HepG2 (cell line): ENCODE measurements at regions not wholly inside any gene's neighbourhood (a gene's known extent, or its start where the extent isn't known, plus 50 kb on each side); places are given as distances from the start of the nearest gene placed in this dataset.

Experiments
- CEBPB ChIP-seq: IDR thresholded peaks from 2 replicates; pipeline ENCODE4 v1.6.1; 2011; ENCODE audit warnings: low read depth, low read length, improper control_type of control experiment, borderline replicate concordance
- HOXA7 ChIP-seq: sonication (generic); formaldehyde crosslinking; IDR thresholded peaks from 2 replicates; pipeline ENCODE4 v1.8.1; 2022; ENCODE audit warnings: mild to moderate bottlenecking, missing genetic modification reagents, moderate library complexity
- KAT2B ChIP-seq: fragments of 150-350 bp; IDR thresholded peaks from 2 replicates; pipeline ENCODE4 v1.6.1; 2014; ENCODE audit warnings: low read depth, low read length, borderline replicate concordance
- MTA3 ChIP-seq: sonication (generic); formaldehyde crosslinking; IDR thresholded peaks from 2 replicates; pipeline ENCODE4 v1.4.0; 2020; ENCODE audit warnings: missing genetic modification reagents
- SP140L ChIP-seq: sonication (generic); formaldehyde crosslinking; IDR thresholded peaks from 2 replicates; pipeline ENCODE4 v1.4.0; 2020; ENCODE audit warnings: missing genetic modification reagents, borderline replicate concordance
- SP5 ChIP-seq: IDR thresholded peaks from 2 replicates; pipeline ENCODE4 v1.6.1; 2016; ENCODE audit warnings: low read depth, borderline replicate concordance
- TSC22D2 ChIP-seq: sonication (generic); formaldehyde crosslinking; IDR thresholded peaks from 2 replicates; pipeline ENCODE4 v1.5.1; 2020; ENCODE audit warnings: missing genetic modification reagents, mild to moderate bottlenecking, borderline replicate concordance
- ZFP36 ChIP-seq: fragments of 150-350 bp; IDR thresholded peaks from 2 replicates; pipeline ENCODE4 v1.6.1; 2018; ENCODE audit warnings: borderline replicate concordance, low read length, low read depth; ENCODE audit not compliant: partially characterized antibody
- ZSCAN5A ChIP-seq: sonication (generic); formaldehyde crosslinking; IDR thresholded peaks from 2 replicates; pipeline ENCODE4 v1.8.0; 2022; ENCODE audit warnings: mild to moderate bottlenecking, missing genetic modification reagents, borderline replicate concordance
- TF ChIP-seq, protein P1 (sequence below): sonication (generic); formaldehyde crosslinking; IDR thresholded peaks from 2 replicates; pipeline ENCODE4 v1.5.0; 2020; ENCODE audit warnings: mild to moderate bottlenecking, missing genetic modification reagents, moderate library complexity
- TF ChIP-seq, protein P2 (sequence below): sonication (generic); formaldehyde crosslinking; IDR thresholded peaks from 2 replicates; pipeline ENCODE4 v1.4.0; 2020; ENCODE audit warnings: mild to moderate bottlenecking, low read depth, missing genetic modification reagents
- TF ChIP-seq, protein P3 (sequence below): sonication (generic); formaldehyde crosslinking; IDR thresholded peaks from 2 replicates; pipeline ENCODE4 v1.4.0; 2020; ENCODE audit warnings: low read depth, mild to moderate bottlenecking, missing genetic modification reagents

GRCh38 chr7:120205101-120205500 lies 67.9 kb upstream of the KCND2 start:
- TF ChIP-seq SP140L (CRISPR knock-in tag) (no peak), SP5 (CRISPR knock-in tag) (no peak), ZSCAN5A (CRISPR knock-in tag) (no peak), MTA3 (no peak), ZFP36 (no peak), HOXA7 (CRISPR knock-in tag) (no peak), CEBPB (no peak), KAT2B (no peak), TSC22D2 (CRISPR knock-in tag) (no peak)
- TF ChIP-seq, protein P1, sequence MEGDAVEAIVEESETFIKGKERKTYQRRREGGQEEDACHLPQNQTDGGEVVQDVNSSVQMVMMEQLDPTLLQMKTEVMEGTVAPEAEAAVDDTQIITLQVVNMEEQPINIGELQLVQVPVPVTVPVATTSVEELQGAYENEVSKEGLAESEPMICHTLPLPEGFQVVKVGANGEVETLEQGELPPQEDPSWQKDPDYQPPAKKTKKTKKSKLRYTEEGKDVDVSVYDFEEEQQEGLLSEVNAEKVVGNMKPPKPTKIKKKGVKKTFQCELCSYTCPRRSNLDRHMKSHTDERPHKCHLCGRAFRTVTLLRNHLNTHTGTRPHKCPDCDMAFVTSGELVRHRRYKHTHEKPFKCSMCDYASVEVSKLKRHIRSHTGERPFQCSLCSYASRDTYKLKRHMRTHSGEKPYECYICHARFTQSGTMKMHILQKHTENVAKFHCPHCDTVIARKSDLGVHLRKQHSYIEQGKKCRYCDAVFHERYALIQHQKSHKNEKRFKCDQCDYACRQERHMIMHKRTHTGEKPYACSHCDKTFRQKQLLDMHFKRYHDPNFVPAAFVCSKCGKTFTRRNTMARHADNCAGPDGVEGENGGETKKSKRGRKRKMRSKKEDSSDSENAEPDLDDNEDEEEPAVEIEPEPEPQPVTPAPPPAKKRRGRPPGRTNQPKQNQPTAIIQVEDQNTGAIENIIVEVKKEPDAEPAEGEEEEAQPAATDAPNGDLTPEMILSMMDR (CRISPR knock-in tag): no peak
- TF ChIP-seq, protein P2, sequence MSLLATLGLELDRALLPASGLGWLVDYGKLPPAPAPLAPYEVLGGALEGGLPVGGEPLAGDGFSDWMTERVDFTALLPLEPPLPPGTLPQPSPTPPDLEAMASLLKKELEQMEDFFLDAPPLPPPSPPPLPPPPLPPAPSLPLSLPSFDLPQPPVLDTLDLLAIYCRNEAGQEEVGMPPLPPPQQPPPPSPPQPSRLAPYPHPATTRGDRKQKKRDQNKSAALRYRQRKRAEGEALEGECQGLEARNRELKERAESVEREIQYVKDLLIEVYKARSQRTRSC: no peak
- TF ChIP-seq, protein P3, sequence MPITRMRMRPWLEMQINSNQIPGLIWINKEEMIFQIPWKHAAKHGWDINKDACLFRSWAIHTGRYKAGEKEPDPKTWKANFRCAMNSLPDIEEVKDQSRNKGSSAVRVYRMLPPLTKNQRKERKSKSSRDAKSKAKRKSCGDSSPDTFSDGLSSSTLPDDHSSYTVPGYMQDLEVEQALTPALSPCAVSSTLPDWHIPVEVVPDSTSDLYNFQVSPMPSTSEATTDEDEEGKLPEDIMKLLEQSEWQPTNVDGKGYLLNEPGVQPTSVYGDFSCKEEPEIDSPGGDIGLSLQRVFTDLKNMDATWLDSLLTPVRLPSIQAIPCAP: no peak
